ENCODE measurements at regions not wholly inside any gene's neighbourhood (a gene's known extent, or its start where the extent isn't known, plus 50 kb on each side); places are given as distances from the start of the nearest gene placed in this dataset.

DNA sequence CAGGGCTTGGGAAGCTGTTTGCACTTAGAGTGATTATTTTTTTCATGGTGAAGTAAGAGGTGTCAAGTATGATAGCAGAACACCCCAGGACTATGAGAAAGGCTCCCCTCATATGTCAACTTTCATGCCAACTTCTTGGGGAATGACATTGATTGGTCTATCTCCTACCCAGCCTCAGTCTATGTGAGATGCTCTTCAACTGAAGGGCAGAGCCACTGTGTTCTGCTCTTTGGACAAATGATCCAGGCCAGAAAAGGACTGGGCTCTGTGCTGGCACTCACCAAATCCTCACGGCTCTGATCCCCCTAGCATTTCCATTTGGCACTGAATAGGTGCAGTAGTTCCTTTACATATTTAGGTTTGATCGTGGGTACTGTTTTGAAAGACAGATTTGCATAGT lies 151.1 kb downstream of the DMRT2 start:
- Histone ChIP-seq H3K4me2 (no peak overlapping the region), H3K27ac (ENCODE audit: low read depth) (no peak overlapping the region), H3K4me3 (no peak overlapping the region), H2AFZ (no peak overlapping the region), H3K4me1 (ENCODE audit: insufficient read depth) (no peaks in the 10 kb centered on the region), H3K36me3 (ENCODE audit: insufficient read depth) (no peaks in the 10 kb centered on the region), H3F3A (replicated peaks; ENCODE audit: low read depth) (no peaks in the 10 kb centered on the region), H3K27me3 (ENCODE audit: insufficient read depth) (no peaks in the 10 kb centered on the region), H3K79me2 (replicated peaks; ENCODE audit: insufficient read depth) (no peaks in the 10 kb centered on the region), H3K9me2 (ENCODE audit: insufficient read depth) (no peaks in the 10 kb centered on the region; the same call in 1 of the 2 replicates), H4K20me1 (replicated peaks; ENCODE audit: insufficient read depth) (no peaks in the 10 kb centered on the region)
- ATAC-seq, result no peak
- H3K9me3 Mint-ChIP-seq, result peaks cover 2% of the 10 kb centered on the region
- no peak overlapping the region for H3K27ac Mint-ChIP-seq
- TF ChIP-seq, protein P1, sequence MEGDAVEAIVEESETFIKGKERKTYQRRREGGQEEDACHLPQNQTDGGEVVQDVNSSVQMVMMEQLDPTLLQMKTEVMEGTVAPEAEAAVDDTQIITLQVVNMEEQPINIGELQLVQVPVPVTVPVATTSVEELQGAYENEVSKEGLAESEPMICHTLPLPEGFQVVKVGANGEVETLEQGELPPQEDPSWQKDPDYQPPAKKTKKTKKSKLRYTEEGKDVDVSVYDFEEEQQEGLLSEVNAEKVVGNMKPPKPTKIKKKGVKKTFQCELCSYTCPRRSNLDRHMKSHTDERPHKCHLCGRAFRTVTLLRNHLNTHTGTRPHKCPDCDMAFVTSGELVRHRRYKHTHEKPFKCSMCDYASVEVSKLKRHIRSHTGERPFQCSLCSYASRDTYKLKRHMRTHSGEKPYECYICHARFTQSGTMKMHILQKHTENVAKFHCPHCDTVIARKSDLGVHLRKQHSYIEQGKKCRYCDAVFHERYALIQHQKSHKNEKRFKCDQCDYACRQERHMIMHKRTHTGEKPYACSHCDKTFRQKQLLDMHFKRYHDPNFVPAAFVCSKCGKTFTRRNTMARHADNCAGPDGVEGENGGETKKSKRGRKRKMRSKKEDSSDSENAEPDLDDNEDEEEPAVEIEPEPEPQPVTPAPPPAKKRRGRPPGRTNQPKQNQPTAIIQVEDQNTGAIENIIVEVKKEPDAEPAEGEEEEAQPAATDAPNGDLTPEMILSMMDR (conservative IDR thresholded peaks at IDR 0.05; ENCODE audit: low read depth in 2 of 2), result no peak
- TF ChIP-seq, protein P2, sequence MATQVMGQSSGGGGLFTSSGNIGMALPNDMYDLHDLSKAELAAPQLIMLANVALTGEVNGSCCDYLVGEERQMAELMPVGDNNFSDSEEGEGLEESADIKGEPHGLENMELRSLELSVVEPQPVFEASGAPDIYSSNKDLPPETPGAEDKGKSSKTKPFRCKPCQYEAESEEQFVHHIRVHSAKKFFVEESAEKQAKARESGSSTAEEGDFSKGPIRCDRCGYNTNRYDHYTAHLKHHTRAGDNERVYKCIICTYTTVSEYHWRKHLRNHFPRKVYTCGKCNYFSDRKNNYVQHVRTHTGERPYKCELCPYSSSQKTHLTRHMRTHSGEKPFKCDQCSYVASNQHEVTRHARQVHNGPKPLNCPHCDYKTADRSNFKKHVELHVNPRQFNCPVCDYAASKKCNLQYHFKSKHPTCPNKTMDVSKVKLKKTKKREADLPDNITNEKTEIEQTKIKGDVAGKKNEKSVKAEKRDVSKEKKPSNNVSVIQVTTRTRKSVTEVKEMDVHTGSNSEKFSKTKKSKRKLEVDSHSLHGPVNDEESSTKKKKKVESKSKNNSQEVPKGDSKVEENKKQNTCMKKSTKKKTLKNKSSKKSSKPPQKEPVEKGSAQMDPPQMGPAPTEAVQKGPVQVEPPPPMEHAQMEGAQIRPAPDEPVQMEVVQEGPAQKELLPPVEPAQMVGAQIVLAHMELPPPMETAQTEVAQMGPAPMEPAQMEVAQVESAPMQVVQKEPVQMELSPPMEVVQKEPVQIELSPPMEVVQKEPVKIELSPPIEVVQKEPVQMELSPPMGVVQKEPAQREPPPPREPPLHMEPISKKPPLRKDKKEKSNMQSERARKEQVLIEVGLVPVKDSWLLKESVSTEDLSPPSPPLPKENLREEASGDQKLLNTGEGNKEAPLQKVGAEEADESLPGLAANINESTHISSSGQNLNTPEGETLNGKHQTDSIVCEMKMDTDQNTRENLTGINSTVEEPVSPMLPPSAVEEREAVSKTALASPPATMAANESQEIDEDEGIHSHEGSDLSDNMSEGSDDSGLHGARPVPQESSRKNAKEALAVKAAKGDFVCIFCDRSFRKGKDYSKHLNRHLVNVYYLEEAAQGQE (IDR thresholded peaks at IDR 0.05; ENCODE audit: unreplicated experiment), result no peak
- no peak for TF ChIP-seq STAT1 (IDR thresholded peaks at IDR 0.05; ENCODE audit: unreplicated experiment)
- no peak for DNase-seq (ENCODE audit: low spot score)
- H3K27me3 Mint-ChIP-seq (ENCODE audit: insufficient read depth, low read depth, poor library complexity), result no peaks in the 10 kb centered on the region
- H3K4me1 Mint-ChIP-seq, result peaks cover 5% of the 10 kb centered on the region
- H3K4me3 Mint-ChIP-seq, result no peak overlapping the region
- peaks cover 2% of the 10 kb centered on the region; the same call in 1 of the 3 replicates for H3K36me3 Mint-ChIP-seq (ENCODE audit: low read depth)

DNA sequence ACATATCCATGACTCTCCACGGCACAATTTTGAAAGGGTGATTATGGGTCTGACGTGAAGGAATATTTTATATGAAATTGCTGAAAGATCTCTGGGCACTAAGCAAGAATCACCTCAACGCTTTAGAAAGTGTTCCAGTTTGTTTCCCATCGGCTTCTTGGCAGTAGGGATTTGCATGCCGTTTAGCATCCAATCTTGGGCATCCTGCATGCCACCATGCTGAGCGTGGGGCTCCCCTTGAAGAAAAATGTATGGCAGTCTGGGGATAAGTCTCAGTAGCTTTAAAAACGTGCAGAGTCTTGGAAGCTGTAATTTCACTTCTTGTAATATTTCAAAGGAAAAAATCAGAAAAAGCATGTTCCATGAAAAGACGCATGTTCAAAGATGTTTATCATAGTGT lies 151.7 kb downstream of the DMRT2 start:
- Histone ChIP-seq H3K79me2 (replicated peaks; ENCODE audit: insufficient read depth) (no peaks in the 10 kb centered on the region), H3K4me3 (no peak overlapping the region), H3K27me3 (ENCODE audit: insufficient read depth) (no peaks in the 10 kb centered on the region), H3K9me2 (ENCODE audit: insufficient read depth) (no peaks in the 10 kb centered on the region; the same call in 1 of the 2 replicates), H2AFZ (0 out of 2 replicates have a peak overlapping the region, but pooled peaks have one; percentile 9), H3K4me2 (no peak overlapping the region), H3K36me3 (ENCODE audit: insufficient read depth) (no peaks in the 10 kb centered on the region), H4K20me1 (replicated peaks; ENCODE audit: insufficient read depth) (no peaks in the 10 kb centered on the region), H3K27ac (ENCODE audit: low read depth) (no peak overlapping the region), H3F3A (replicated peaks; ENCODE audit: low read depth) (no peaks in the 10 kb centered on the region), H3K4me1 (ENCODE audit: insufficient read depth) (no peaks in the 10 kb centered on the region)
- Mint-ChIP-seq H3K27ac (no peak overlapping the region), H3K4me1 (peaks cover 5% of the 10 kb centered on the region), H3K36me3 (ENCODE audit: low read depth) (no peaks in the 10 kb centered on the region), H3K27me3 (ENCODE audit: insufficient read depth, low read depth, poor library complexity) (no peaks in the 10 kb centered on the region), H3K9me3 (no peaks in the 10 kb centered on the region), H3K4me3 (no peak overlapping the region)
- no peak for DNase-seq (ENCODE audit: low spot score)
- ATAC-seq, result no peak
- TF ChIP-seq CREB1 (CRISPR knock-in tag; IDR thresholded peaks at IDR 0.05; ENCODE audit: low read depth), result no peak
- TF ChIP-seq ZNF114 (CRISPR knock-in tag; IDR thresholded peaks at IDR 0.05), result no peak
- no peak for TF ChIP-seq EZH2 (IDR thresholded peaks at IDR 0.05; ENCODE audit: low read depth, unreplicated experiment)
- TF ChIP-seq, protein P1 (conservative IDR thresholded peaks at IDR 0.05; ENCODE audit: low read depth in 2 of 2), result no peak
- TF ChIP-seq ZNF331 (CRISPR knock-in tag; IDR thresholded peaks at IDR 0.05; ENCODE audit: low read depth), result no peak
- TF ChIP-seq, protein P3, sequence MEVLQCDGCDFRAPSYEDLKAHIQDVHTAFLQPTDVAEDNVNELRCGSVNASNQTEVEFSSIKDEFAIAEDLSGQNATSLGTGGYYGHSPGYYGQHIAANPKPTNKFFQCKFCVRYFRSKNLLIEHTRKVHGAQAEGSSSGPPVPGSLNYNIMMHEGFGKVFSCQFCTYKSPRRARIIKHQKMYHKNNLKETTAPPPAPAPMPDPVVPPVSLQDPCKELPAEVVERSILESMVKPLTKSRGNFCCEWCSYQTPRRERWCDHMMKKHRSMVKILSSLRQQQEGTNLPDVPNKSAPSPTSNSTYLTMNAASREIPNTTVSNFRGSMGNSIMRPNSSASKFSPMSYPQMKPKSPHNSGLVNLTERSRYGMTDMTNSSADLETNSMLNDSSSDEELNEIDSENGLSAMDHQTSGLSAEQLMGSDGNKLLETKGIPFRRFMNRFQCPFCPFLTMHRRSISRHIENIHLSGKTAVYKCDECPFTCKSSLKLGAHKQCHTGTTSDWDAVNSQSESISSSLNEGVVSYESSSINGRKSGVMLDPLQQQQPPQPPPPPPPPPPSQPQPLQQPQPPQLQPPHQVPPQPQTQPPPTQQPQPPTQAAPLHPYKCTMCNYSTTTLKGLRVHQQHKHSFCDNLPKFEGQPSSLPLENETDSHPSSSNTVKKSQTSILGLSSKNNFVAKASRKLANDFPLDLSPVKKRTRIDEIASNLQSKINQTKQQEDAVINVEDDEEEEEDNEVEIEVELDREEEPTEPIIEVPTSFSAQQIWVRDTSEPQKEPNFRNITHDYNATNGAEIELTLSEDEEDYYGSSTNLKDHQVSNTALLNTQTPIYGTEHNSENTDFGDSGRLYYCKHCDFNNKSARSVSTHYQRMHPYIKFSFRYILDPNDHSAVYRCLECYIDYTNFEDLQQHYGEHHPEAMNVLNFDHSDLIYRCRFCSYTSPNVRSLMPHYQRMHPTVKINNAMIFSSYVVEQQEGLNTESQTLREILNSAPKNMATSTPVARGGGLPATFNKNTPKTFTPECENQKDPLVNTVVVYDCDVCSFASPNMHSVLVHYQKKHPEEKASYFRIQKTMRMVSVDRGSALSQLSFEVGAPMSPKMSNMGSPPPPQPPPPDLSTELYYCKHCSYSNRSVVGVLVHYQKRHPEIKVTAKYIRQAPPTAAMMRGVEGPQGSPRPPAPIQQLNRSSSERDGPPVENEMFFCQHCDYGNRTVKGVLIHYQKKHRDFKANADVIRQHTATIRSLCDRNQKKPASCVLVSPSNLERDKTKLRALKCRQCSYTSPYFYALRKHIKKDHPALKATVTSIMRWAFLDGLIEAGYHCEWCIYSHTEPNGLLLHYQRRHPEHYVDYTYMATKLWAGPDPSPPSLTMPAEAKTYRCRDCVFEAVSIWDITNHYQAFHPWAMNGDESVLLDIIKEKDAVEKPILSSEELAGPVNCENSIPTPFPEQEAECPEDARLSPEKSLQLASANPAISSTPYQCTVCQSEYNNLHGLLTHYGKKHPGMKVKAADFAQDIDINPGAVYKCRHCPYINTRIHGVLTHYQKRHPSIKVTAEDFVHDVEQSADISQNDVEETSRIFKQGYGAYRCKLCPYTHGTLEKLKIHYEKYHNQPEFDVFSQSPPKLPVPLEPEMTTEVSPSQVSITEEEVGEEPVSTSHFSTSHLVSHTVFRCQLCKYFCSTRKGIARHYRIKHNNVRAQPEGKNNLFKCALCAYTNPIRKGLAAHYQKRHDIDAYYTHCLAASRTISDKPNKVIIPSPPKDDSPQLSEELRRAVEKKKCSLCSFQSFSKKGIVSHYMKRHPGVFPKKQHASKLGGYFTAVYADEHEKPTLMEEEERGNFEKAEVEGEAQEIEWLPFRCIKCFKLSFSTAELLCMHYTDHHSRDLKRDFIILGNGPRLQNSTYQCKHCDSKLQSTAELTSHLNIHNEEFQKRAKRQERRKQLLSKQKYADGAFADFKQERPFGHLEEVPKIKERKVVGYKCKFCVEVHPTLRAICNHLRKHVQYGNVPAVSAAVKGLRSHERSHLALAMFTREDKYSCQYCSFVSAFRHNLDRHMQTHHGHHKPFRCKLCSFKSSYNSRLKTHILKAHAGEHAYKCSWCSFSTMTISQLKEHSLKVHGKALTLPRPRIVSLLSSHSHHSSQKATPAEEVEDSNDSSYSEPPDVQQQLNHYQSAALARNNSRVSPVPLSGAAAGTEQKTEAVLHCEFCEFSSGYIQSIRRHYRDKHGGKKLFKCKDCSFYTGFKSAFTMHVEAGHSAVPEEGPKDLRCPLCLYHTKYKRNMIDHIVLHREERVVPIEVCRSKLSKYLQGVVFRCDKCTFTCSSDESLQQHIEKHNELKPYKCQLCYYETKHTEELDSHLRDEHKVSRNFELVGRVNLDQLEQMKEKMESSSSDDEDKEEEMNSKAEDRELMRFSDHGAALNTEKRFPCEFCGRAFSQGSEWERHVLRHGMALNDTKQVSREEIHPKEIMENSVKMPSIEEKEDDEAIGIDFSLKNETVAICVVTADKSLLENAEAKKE (CRISPR knock-in tag; IDR thresholded peaks at IDR 0.05), result no peak

All from GM23338 (cell line).